ENCODE measurements at regions not wholly inside any gene's neighbourhood (a gene's known extent, or its start where the extent isn't known, plus 50 kb on each side); places are given as distances from the start of the nearest gene placed in this dataset.
A peak's percentile ranks its signal among the peaks of the same experiment; 100 is the strongest.

DNA sequence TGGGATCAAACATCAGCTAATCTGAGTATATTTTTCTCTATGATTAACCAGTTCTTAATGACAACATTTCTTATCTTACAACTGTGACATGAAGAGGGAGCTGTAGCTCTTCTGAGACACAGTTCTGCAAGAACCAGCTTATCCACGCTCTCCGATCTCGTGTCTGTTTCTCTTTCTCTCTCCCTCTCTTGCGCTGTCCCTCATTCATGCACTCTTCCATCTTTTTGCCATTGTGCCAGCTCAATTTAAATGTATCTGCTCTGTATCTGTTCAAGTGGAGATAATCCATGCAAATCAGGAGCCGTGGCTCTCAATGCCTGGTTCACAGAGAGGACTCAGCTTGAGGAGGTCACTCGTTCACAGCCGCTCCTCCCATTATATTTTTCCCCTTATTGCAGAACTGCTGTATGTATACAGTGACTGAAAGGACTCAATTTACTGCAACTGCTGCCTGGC, 494.7 kb upstream of the ADGRL2 start:
- ATAC-seq (peak; percentile 58; the same call in 1 of the 2 replicates), DNase-seq (ENCODE audit: low read depth, low spot score) (peak; percentile 4)
- TF ChIP-seq TCF7L2 (IDR thresholded peaks at IDR 0.05; ENCODE audit: low read depth, low read length) = no peak
- no peak for TF ChIP-seq SIN3A (IDR thresholded peaks at IDR 0.05; ENCODE audit: borderline replicate concordance, insufficient read depth, low read depth, low read length)
- TF ChIP-seq, protein P1, sequence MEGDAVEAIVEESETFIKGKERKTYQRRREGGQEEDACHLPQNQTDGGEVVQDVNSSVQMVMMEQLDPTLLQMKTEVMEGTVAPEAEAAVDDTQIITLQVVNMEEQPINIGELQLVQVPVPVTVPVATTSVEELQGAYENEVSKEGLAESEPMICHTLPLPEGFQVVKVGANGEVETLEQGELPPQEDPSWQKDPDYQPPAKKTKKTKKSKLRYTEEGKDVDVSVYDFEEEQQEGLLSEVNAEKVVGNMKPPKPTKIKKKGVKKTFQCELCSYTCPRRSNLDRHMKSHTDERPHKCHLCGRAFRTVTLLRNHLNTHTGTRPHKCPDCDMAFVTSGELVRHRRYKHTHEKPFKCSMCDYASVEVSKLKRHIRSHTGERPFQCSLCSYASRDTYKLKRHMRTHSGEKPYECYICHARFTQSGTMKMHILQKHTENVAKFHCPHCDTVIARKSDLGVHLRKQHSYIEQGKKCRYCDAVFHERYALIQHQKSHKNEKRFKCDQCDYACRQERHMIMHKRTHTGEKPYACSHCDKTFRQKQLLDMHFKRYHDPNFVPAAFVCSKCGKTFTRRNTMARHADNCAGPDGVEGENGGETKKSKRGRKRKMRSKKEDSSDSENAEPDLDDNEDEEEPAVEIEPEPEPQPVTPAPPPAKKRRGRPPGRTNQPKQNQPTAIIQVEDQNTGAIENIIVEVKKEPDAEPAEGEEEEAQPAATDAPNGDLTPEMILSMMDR (IDR thresholded peaks at IDR 0.05) = peak; percentile 45
- intact Hi-C loops (cut with micrococcal nuclease; ENCODE audit: unreplicated experiment) = no loop called here
- Histone ChIP-seq H3K27me3 (ENCODE audit: control insufficient read depth, insufficient read depth, low read length) (no peaks in the 10 kb centered on the region), H3K27ac (ENCODE audit: low read length) (no peak overlapping the region), H3K4me3 (ENCODE audit: low read depth in 2 of 2, low read length in 2 of 2) (peak overlapping the region; percentile 35 to 38), H3K36me3 (ENCODE audit: control insufficient read depth, insufficient read depth, low read length) (no peaks in the 10 kb centered on the region), H3K9me3 (ENCODE audit: control insufficient read depth, insufficient read depth, low read depth, low read length) (no peaks in the 10 kb centered on the region), H3K4me1 (ENCODE audit: control insufficient read depth, insufficient read depth, low read length) (no peaks in the 10 kb centered on the region)
- no TSS peak for BruUV-seq (replicated peaks)
- CTCF ChIA-PET = interaction anchor here (0.7 kb wide), 1 partner anchor 322 kb away, joined by 3 read pairs; no protein-coding TSS in a partner anchor
- POLR2A ChIA-PET = no interaction called here
- in situ Hi-C loops (cut with HindIII; ENCODE audit: low pct_unique_long_range_greater_than_20kb, low sequenced_read_pairs) = no loop called here

DNA sequence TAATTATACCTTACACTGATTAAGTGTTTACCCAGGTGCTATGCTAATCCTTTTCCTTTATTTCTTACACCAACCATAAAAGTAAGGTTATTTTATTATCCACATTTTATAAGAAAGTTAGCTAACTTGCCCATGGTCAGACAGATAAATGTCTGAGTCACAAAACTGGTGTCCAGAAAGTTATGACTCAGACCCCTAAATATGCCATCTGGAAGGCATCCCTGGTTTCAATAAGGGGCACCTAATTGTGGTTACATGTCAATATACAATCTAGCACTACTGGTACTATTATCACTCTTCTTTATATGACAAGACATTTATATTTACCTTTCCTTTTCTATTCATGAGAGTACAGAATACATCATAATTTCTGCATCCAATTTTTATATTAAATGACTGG, 496.5 kb upstream of the ADGRL2 start:
- no peaks in the 10 kb centered on the region for H3K27me3 ChIP-seq (ENCODE audit: control insufficient read depth, insufficient read depth, low read length)
- ATAC-seq (no peak), DNase-seq (ENCODE audit: low read depth, low spot score) (no peak)
- no peak overlapping the region for H3K4me3 ChIP-seq (ENCODE audit: low read depth in 2 of 2, low read length in 2 of 2)
- no peak for TF ChIP-seq TCF7L2 (IDR thresholded peaks at IDR 0.05; ENCODE audit: low read depth, low read length)
- TF ChIP-seq SIN3A (IDR thresholded peaks at IDR 0.05; ENCODE audit: borderline replicate concordance, insufficient read depth, low read depth, low read length) = no peak
- in situ Hi-C loops (cut with HindIII; ENCODE audit: low pct_unique_long_range_greater_than_20kb, low sequenced_read_pairs) (no loop called here), intact Hi-C loops (cut with micrococcal nuclease; ENCODE audit: unreplicated experiment) (no loop called here)
- BruUV-seq (replicated peaks) = no TSS peak
- CTCF ChIA-PET = no interaction called here
- H3K4me1 ChIP-seq (ENCODE audit: control insufficient read depth, insufficient read depth, low read length) = no peaks in the 10 kb centered on the region
- POLR2A ChIA-PET = no interaction called here
- no peak overlapping the region for H3K27ac ChIP-seq (ENCODE audit: low read length)
- no peaks in the 10 kb centered on the region for H3K36me3 ChIP-seq (ENCODE audit: control insufficient read depth, insufficient read depth, low read length)
- H3K9me3 ChIP-seq (ENCODE audit: control insufficient read depth, insufficient read depth, low read depth, low read length) = no peaks in the 10 kb centered on the region

DNA sequence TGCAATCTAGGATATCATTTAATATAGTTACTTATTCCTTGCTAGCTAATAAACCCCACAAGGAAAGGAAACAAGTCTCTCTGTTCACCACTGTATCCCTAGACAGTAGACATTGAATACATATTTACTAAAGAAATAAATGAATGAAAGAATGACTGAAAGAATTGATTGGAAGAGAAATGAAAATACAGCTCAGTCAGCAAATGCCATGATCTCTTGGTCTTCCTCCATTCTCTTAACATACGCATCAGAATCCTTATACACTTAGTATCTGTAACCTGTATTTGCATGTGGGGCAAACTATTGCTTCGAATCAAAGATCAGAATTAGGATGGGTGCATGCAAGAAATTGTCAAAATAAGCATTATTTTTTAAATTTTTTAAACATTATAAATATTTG, 500.8 kb upstream of the ADGRL2 start:
- Histone ChIP-seq H3K9me3 (ENCODE audit: control insufficient read depth, insufficient read depth, low read depth, low read length) (no peaks in the 10 kb centered on the region), H3K4me3 (ENCODE audit: low read depth in 2 of 2, low read length in 2 of 2) (no peak overlapping the region), H3K27ac (ENCODE audit: low read length) (no peak overlapping the region), H3K36me3 (ENCODE audit: control insufficient read depth, insufficient read depth, low read length) (no peaks in the 10 kb centered on the region), H3K4me1 (ENCODE audit: control insufficient read depth, insufficient read depth, low read length) (no peaks in the 10 kb centered on the region), H3K27me3 (ENCODE audit: control insufficient read depth, insufficient read depth, low read length) (no peaks in the 10 kb centered on the region)
- CTCF ChIA-PET = no interaction called here
- ATAC-seq = no peak
- intact Hi-C loops (cut with micrococcal nuclease; ENCODE audit: unreplicated experiment) (no loop called here), in situ Hi-C loops (cut with HindIII; ENCODE audit: low pct_unique_long_range_greater_than_20kb, low sequenced_read_pairs) (no loop called here)
- TF ChIP-seq, protein P2, sequence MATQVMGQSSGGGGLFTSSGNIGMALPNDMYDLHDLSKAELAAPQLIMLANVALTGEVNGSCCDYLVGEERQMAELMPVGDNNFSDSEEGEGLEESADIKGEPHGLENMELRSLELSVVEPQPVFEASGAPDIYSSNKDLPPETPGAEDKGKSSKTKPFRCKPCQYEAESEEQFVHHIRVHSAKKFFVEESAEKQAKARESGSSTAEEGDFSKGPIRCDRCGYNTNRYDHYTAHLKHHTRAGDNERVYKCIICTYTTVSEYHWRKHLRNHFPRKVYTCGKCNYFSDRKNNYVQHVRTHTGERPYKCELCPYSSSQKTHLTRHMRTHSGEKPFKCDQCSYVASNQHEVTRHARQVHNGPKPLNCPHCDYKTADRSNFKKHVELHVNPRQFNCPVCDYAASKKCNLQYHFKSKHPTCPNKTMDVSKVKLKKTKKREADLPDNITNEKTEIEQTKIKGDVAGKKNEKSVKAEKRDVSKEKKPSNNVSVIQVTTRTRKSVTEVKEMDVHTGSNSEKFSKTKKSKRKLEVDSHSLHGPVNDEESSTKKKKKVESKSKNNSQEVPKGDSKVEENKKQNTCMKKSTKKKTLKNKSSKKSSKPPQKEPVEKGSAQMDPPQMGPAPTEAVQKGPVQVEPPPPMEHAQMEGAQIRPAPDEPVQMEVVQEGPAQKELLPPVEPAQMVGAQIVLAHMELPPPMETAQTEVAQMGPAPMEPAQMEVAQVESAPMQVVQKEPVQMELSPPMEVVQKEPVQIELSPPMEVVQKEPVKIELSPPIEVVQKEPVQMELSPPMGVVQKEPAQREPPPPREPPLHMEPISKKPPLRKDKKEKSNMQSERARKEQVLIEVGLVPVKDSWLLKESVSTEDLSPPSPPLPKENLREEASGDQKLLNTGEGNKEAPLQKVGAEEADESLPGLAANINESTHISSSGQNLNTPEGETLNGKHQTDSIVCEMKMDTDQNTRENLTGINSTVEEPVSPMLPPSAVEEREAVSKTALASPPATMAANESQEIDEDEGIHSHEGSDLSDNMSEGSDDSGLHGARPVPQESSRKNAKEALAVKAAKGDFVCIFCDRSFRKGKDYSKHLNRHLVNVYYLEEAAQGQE (IDR thresholded peaks at IDR 0.05; ENCODE audit: insufficient read depth in 1 of 2, low read depth in 2 of 2, low read length in 1 of 2) = no peak
- TF ChIP-seq TCF7L2 (IDR thresholded peaks at IDR 0.05; ENCODE audit: low read depth, low read length) (no peak), POLR2AphosphoS5 (IDR thresholded peaks at IDR 0.05; ENCODE audit: low read depth, low read length) (no peak), SIN3A (IDR thresholded peaks at IDR 0.05; ENCODE audit: borderline replicate concordance, insufficient read depth, low read depth, low read length) (no peak)
- TF ChIP-seq, protein P1 (IDR thresholded peaks at IDR 0.05) = no peak
- no TSS peak for BruUV-seq (replicated peaks)
- POLR2A ChIA-PET = no interaction called here
- no peak for DNase-seq (ENCODE audit: low read depth, low spot score)

All from Panc1 (cell line).